ENCODE measurements at regions not wholly inside any gene's neighbourhood (a gene's known extent, or its start where the extent isn't known, plus 50 kb on each side); places are given as distances from the start of the nearest gene placed in this dataset.
A peak's percentile ranks its signal among the peaks of the same experiment; 100 is the strongest.

DNA sequence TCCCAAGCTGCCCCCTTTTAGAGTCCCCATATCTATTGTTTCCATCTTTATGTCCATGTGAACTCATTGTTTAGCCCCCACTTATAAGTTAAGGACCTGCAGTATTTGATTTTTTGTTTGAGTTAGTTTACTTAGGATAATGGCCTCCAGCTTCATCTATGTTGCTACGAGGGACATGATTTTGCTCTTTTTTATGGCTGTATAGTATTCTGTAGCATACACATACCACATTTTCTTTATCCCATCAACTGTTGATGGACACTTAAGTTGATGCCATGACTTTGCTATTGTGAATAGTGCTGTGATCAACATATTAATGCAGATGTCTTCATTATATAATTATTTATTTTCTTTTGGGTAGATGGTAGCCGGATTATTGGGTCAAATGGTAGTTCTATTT, 576.9 kb downstream of the ANKRD7 start:
- TF ChIP-seq CTCF (IDR thresholded peaks at IDR 0.05), result no peak
- no peak for TF ChIP-seq ZFX (IDR thresholded peaks at IDR 0.05; ENCODE audit: borderline replicate concordance)
- no peak overlapping the region for H3K27ac ChIP-seq

- no peak for TF ChIP-seq CTCF (IDR thresholded peaks at IDR 0.05)
- TF ChIP-seq ZFX (IDR thresholded peaks at IDR 0.05; ENCODE audit: borderline replicate concordance), result no peak
- H3K27ac ChIP-seq, result no peak overlapping the region
These were observed 578.2 kb downstream of the ANKRD7 start for GRCh38 chr7:118802726-118803125.

DNA sequence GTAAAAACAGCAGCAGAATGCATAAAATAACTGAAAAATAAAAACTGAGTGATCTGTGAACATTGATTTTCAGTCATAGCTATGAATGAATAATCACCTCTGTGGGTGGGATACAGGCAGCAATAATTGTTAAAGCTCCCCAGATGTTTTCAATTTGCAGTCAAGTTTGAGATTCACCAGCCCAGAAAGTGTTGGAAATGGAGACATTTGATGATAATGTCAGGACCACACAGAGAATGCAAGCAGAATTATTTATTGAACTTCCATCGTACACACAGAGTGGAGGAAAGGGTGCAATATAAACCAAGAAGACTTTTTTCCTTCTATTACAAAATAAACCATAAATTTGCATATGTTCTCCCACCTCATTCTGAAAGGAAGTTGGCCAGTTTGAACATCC, 601.7 kb downstream of the ANKRD7 start:
- no peak overlapping the region for H3K27ac ChIP-seq
- TF ChIP-seq CTCF (IDR thresholded peaks at IDR 0.05), result no peak
- no peak for TF ChIP-seq ZFX (IDR thresholded peaks at IDR 0.05; ENCODE audit: borderline replicate concordance)

DNA sequence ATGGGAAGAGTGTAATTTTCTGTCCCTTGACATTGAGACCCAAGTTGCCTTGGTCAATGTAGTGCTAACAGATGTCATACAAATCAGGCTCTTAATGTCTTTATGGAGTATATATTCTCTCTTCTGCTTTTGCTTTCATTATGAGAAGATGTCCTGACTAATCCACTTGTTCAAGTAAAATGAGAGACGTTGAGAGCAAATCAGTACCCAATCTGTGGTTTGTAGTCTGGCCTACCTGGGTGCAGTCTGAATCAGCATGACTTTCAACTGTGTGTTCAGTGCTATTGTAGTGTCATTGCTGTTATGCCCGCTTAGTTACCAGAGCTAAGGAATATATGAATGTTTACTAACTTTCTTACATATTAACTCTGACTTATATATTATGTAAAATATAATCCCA, 612.4 kb downstream of the ANKRD7 start:
- no peak overlapping the region for H3K27ac ChIP-seq
- TF ChIP-seq CTCF (IDR thresholded peaks at IDR 0.05), result no peak
- no peak for TF ChIP-seq ZFX (IDR thresholded peaks at IDR 0.05; ENCODE audit: borderline replicate concordance)

DNA sequence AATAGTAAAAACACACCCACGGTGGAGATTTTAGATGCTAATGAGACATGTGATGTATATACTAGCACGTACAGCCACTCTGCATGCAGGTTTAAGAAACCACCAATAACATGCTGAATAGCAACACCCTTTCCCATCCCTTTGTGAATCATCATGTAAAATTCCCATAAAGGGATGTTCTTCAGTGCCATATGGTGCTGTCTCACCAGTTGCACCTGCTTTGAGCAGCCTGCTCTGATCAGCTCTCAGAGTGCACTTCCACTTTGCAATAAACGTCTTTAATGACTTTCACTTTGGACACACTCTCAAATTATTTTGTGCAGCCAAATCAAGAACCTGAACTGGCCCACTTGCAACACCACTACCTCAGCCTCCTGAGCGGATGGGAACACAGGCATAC, 615.0 kb downstream of the ANKRD7 start:
- no peak for TF ChIP-seq ZFX (IDR thresholded peaks at IDR 0.05; ENCODE audit: borderline replicate concordance)
- no peak for TF ChIP-seq CTCF (IDR thresholded peaks at IDR 0.05)
- no peak overlapping the region for H3K27ac ChIP-seq

- no peak overlapping the region for H3K27ac ChIP-seq
- TF ChIP-seq CTCF (IDR thresholded peaks at IDR 0.05) (no peak), ZFX (IDR thresholded peaks at IDR 0.05; ENCODE audit: borderline replicate concordance) (no peak)
These were observed 619.0 kb downstream of the ANKRD7 start for GRCh38 chr7:118843456-118843855.

- TF ChIP-seq ZFX (IDR thresholded peaks at IDR 0.05; ENCODE audit: borderline replicate concordance), result no peak
- no peak for TF ChIP-seq CTCF (IDR thresholded peaks at IDR 0.05)
These were observed 620.2 kb downstream of the ANKRD7 start for GRCh38 chr7:118844748-118845147.

More at GRCh38 chr7:118844748-118845147, 620.2 kb downstream of the ANKRD7 start:
- peak overlapping the region; percentile 47 for H3K27ac ChIP-seq

Measured in 22Rv1 (cell line).